HG02870 (cell line): ENCODE measurements at regions not wholly inside any gene's neighbourhood (a gene's known extent, or its start where the extent isn't known, plus 50 kb on each side); places are given as distances from the start of the nearest gene placed in this dataset.
"Not testable (repeated sequence)": the region's sequence is repeated elsewhere in the genome, so short reads cannot be mapped to it uniquely, and the experiment has no call there.

Source experiments
- ATAC-seq: cut with Tn5 transposase; IDR thresholded peaks from one replicate; pipeline ENCODE4 v1.9.1; 2021; ENCODE audit warnings: mild to moderate bottlenecking, moderate library complexity; ENCODE audit not compliant: unreplicated experiment

DNA sequence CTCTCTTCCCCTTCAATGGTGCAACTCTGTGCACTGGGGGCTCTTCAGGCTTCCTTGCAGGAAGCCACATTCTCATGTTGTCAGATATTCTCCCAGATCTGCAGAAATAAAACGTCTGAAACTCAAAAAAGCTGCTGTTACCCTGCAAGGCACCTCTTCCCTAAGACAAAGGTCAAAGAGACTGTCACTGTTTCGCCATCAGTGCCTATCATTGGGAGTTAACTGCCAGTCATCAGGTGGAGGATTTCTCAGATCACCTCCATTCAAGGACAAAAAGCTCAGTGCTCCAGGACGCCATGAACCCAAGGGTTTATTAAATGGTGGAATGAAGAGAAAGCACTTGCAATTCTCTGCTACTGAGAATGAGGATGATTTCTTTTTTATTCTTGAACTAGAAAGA, 144.6 kb upstream of the PALS2 start:
- ATAC-seq, result no peak

GRCh38 chr7:24432677-24433076, 140.6 kb upstream of the PALS2 start:
- ATAC-seq, result no peak

GRCh38 chr7:24434972-24435371, 138.3 kb upstream of the PALS2 start:
- no peak for ATAC-seq

- no peak for ATAC-seq
Observed at GRCh38 chr7:24436131-24436920, 136.9 kb upstream of the PALS2 start.

- no peak for ATAC-seq
Observed at GRCh38 chr7:24438232-24438631, 135.0 kb upstream of the PALS2 start.

DNA sequence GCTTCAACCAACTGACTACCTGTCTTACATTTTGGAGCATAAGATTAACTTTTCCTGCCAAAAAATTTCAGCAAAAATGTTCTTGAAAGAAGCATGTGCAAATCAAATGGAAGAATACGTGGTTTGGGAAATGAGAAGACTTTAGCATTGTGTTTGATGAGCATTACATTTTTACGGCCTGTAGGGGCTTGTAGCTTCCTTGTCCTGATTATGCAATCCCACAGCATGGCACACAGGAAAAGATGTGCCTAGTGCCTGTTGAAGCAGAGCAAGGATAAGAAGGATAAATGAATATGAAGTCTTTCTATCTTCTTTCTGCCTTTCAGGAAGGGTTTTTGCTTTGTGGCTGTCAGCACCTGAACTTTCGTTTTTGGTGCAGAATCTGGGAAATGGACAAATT, 134.1 kb upstream of the PALS2 start:
- ATAC-seq, result not testable (repeated sequence)

DNA sequence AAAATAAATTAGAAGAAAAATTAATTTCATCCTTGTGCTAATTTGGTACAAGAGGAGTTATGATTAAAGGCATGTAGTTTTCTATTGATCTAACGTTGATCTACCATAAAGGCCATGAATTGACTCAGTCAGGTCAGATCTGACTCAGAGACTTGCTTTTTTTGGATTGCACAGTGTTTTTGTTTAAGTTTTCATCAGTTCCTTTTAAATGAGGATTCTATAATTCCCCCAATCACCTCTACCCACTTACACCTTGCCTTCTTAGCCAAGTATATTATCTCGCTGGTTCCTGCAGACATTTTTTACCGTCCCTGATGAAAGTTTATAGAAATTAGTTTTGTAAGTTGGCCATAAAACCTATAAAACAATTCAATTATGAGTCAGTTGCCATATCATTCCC, 132.4 kb upstream of the PALS2 start:
- peak; percentile 77 for ATAC-seq

DNA sequence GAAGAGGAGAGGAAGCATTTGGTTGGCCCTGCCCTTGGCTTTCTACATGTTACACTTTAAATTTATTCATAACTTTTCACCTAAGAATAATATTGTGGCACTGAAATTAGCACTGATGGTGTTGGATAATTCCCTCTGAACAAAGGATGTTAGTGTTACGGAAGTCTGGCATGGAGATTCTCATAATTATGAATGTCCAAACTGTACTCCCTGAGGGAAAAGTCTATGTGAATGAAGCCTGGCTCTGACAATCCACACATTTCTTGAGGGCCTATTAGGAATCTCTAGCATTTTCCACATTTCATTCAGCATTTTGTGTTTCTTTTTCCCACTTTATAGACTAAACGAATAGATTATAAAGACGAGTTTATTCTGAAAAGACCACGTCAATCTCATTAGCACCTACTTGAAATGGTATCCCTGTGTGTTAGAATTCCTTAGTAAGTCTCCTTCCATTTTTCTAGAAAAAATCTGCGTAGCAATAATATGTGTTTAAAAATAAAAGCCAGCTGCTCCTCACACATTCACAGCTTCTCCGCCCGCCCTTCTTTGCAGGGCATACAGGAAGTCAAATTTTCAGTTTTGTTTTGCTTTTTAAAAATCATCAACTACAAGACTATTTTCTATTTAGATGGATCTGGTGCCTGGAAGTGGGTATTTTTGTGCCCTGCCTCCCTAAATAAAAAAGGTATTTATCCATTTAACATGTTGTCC, 131.8 kb upstream of the PALS2 start:
- no peak for ATAC-seq

DNA sequence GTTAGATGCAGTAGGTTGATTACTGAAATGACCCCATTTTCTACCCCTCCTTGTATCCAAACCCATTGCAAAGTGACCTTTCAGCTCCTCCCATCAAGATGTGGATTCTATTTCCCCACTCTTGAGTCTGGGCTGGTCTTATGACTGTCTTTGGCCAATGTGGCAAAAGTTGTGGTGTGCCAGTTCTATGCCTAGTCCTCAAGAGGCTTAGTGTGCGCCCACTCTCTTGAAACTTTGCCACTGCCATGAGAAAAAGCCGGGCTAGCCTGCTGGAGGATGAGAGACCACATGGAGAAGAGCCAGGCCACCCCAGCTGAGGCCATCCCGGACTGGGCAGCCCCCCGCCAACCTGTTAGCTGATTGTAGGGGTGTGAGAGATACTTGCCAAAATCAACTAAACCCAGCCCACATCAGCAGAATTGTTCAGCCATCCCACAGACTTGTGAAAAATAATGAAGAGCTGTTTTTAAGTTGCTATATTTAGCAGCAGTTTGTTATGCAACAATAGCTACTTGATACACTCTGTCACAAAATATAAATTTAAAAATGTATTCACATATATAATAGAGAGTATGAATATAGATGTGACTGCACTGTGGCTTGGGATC, 131.0 kb upstream of the PALS2 start:
- ATAC-seq, result no peak

DNA sequence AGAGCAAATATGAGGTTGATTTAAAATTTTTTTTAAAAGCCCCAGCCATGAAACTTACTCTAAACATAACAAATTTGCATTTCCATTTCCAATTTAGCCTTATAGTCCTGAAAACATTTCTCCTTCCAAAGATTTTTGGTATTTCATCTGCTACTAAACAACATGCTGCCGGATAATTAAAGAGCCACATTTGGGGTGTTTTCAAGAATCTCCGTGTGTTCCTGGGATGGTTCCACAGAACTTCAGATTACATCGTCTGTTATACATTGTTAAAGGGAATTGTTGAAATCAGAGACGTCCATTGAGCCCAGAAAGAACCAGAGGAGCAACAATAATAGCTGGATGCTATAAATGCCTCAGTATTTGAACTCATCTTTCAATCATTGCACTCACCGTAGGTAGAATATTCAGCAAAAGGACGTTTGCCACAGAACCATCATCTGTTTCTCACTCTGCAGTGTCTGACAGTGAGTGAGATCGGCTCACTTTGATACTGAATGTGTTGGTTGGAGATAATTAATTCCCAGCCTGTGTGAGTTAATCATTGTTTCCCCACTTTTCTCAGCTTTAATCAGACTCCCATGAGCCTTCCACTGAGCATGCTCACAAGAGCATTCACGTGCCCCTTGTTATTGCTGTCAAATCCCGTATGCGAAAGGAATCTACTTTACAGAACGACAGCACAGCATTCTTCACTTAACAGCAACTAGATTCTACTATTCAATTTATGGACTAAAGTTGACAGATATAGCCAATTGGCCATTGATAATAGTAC, 128.4 kb upstream of the PALS2 start:
- no peak for ATAC-seq

DNA sequence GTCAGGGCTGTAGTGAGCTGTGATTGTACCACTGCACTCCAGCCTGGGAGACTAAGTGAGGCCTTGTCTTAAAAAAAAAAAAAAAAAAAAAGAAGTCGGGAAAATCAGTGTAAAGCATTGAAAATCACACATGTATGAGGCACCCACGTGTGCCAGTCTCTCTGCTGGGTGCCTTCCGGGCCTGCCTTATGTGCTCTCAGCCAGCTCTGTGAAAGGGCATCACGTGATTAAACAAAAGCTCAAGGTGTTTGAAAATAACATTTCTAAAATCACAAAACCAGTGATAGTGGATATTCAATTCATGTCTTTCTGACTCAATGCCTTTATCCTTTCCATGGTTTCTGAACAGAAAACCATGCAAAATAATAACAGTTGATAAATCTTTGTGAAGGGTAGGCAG, 125.2 kb upstream of the PALS2 start:
- no peak for ATAC-seq

DNA sequence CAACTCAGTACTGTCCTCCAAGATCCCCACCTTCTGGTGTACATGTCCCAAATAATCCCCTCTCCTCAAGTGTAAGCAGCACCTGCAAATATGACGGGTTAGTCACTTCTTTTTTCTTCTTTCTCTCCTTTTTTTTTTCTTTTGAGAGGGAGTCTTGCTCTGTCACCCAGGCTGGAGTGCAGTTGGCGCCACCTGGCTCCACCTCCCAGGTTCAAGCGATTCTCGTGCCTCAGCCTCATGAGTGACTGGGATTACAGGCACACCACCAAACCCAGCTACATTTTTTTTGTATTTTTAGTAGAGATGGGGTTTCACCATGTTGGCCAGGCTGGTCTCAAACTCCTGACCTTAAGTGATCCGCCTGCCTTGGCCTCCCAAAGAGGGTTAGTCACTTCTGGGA, 123.8 kb upstream of the PALS2 start:
- ATAC-seq, result not testable (repeated sequence)

GRCh38 chr7:24455813-24456525, 117.3 kb upstream of the PALS2 start:
- ATAC-seq, result peak; percentile 78

GRCh38 chr7:24456526-24457218, 116.6 kb upstream of the PALS2 start:
- no peak for ATAC-seq

DNA sequence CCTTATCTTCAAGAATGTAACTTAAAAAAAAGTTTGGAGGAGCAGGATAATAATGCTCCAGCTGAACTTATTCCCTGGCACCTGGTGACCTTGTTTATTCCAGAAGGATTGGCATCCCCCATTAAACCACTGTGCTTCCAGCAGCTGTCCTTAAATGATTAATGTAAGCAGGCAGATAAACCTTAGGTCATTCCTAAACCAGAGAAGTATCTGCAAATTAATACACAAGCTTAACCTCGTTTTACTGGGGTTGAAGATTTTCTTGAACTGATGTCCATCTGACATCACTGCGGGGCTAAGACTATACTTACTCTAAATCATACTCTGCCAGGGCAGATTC, 116.1 kb upstream of the PALS2 start:
- ATAC-seq, result no peak

GRCh38 chr7:24462117-24462516, 111.1 kb upstream of the PALS2 start:
- ATAC-seq, result no peak

- no peak for ATAC-seq
Observed at GRCh38 chr7:24462984-24463383, 110.3 kb upstream of the PALS2 start.

GRCh38 chr7:24463474-24463873, 109.8 kb upstream of the PALS2 start:
- no peak for ATAC-seq

GRCh38 chr7:24464861-24465260, 108.4 kb upstream of the PALS2 start:
- no peak for ATAC-seq

DNA sequence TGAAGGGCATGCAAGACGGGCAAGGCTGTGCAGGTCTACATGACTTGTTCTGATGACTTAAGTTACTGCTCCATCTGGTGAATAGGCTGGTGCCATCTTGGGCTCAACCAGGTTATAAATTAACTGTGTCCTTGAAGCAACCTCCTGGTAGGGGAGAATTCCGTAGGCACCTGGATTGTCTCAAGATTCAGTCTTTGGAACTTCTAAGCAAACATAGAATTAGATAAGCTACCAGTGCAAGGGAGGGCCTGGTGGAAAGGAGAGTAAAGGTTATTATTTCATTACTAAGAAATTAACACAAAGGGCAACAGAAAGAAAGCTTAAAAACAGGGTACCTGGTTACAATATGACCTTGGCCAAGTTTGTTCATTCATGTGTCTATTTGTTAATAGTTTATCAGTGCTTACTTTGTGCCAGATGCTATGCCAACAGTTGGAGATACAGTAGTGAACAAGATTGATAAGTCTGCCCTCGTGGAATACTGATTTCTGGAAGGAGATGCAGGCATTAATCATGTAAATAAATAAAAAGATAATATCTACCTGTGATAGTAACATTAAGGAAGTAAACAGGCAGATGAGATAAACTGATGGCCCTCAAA, 107.0 kb upstream of the PALS2 start:
- ATAC-seq, result no peak
